ENCODE measurements at regions not wholly inside any gene's neighbourhood (a gene's known extent, or its start where the extent isn't known, plus 50 kb on each side); places are given as distances from the start of the nearest gene placed in this dataset.

DNA sequence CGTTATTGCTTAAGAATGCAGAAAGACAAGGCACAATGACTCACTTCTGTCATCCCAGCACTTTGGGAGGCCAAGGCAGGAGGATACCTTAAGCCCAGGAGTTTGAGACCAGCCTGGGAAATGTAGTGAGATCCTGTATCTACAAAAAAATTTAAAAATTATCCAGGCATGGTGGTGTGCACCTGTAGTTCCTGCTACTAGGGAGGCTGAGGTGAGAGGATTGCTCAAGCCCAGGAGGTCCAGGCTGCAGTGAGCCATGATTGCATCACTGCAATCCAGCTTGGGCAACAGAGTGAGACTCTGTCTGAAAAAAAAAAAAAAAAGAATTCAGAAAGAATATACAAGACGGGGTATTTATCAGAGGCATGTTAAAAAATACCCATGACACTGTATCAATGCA is 182.0 kb upstream of the SPOPL start:
- no peak overlapping the region for H3K4me3 ChIP-seq (ENCODE audit: low read depth, low read length)
- TF ChIP-seq, protein P1, sequence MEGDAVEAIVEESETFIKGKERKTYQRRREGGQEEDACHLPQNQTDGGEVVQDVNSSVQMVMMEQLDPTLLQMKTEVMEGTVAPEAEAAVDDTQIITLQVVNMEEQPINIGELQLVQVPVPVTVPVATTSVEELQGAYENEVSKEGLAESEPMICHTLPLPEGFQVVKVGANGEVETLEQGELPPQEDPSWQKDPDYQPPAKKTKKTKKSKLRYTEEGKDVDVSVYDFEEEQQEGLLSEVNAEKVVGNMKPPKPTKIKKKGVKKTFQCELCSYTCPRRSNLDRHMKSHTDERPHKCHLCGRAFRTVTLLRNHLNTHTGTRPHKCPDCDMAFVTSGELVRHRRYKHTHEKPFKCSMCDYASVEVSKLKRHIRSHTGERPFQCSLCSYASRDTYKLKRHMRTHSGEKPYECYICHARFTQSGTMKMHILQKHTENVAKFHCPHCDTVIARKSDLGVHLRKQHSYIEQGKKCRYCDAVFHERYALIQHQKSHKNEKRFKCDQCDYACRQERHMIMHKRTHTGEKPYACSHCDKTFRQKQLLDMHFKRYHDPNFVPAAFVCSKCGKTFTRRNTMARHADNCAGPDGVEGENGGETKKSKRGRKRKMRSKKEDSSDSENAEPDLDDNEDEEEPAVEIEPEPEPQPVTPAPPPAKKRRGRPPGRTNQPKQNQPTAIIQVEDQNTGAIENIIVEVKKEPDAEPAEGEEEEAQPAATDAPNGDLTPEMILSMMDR (IDR thresholded peaks at IDR 0.05; ENCODE audit: borderline replicate concordance, insufficient read depth, low read depth, low read length) = no peak

DNA sequence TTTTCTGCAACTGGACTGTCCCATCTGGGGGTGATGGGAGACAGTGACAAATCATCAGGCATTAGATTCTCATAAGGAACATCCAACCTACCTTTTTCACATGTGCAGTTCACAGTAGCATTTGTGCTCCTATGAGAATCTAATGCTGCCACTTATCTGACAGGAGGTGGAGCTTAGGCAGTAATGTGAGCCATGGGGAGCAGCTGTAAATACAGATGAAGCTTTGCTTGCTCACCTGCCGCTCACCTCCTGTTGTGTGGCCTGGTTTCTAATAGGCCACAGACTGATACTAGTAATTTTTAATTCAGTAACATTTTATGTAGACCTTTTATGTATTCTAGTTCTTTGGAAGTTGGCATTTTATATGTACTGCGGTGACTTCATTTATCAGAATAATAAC is 180.1 kb upstream of the SPOPL start:
- TF ChIP-seq, protein P1 (IDR thresholded peaks at IDR 0.05; ENCODE audit: borderline replicate concordance, insufficient read depth, low read depth, low read length) = no peak
- H3K4me3 ChIP-seq (ENCODE audit: low read depth, low read length) = no peak overlapping the region

DNA sequence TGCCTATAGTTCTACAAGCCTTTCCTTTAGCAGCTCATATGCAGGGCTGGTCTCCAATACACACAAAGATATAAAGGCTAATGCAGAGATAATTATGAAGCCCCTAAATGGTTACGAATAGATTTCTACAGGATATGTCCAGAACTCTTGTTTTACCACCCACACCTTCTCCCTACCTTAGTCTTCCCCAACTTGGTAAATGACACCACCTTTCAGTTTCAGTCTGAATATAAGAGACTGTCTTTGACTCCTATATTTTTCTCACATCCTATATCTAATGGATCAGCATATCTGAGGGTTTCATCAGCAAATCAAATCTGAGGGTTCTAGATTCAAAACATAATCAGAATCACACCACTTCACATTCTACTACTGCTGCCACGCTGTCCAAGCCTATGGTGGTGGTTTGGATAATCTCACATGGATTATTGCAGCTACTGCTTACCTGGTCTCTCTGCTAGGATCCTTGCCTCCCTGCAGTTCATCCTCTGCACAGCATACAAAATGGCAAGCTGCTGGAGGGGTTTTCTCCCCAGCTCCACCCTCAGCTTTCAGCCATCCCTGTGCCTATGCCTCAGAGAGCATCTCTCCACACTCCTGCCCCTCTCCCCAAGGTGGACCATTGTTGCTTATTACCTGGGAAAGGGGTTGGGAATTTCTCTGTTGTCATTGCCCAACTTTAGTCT is 178.0 kb upstream of the SPOPL start:
- H3K4me3 ChIP-seq (ENCODE audit: low read depth, low read length) = no peak overlapping the region
- TF ChIP-seq, protein P1 (IDR thresholded peaks at IDR 0.05; ENCODE audit: borderline replicate concordance, insufficient read depth, low read depth, low read length) = no peak

DNA sequence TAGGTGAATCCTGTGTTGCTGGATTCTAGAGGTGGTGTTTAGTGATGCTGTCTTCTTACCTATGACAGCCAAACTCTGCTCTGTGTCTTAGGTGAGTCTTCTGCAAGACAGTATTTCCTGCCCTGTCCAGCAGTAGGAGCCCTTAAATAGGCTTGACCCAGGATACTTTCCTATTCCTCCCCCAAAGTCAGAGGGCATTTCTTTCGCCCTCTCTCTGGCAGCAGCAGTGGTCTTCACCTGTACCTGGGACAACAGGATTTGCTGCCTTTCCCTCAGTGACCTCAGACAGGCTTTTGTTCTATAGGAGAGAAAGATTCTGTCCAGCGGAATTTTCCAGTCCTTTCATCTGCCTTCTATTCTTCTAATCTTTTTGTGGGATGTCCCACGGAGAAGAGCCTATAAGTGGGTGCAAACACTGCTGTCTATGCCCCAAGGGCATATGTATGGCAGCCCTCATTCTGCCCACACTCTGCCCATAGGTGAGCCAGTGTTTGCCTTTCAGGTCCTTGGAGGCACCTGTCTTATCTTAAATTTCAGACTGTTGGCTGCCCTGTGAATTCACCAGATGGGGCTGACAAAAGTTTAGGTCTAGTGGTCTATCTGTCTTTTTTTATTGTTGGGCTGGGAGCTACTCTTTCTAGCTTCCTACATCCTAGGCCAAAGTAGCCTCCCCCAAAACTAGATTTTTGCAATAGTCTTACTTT is 177.3 kb upstream of the SPOPL start:
- no peak overlapping the region for H3K4me3 ChIP-seq (ENCODE audit: low read depth, low read length)
- TF ChIP-seq, protein P1 (IDR thresholded peaks at IDR 0.05; ENCODE audit: borderline replicate concordance, insufficient read depth, low read depth, low read length) = no peak

DNA sequence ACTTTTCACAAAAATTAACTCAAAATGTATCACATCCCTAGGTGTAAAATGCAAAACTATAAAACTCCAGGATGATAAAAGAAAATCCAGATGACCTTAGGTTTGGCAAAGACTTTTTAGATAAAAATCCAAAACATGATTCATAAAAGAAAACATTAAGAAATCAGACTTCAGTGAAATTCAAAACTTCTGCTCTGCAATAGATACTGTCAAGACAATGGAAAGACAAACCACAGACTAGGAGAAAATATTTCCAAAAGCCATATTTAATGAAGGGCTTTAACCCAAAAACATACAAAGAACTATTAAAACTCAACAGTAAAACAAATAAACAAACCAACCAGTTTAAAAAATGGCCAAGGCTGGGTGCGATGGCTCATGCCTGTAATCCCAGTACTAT is 173.6 kb upstream of the SPOPL start:
- no peak overlapping the region for H3K4me3 ChIP-seq (ENCODE audit: low read depth, low read length)
- TF ChIP-seq, protein P1 (IDR thresholded peaks at IDR 0.05; ENCODE audit: borderline replicate concordance, insufficient read depth, low read depth, low read length) = no peak

DNA sequence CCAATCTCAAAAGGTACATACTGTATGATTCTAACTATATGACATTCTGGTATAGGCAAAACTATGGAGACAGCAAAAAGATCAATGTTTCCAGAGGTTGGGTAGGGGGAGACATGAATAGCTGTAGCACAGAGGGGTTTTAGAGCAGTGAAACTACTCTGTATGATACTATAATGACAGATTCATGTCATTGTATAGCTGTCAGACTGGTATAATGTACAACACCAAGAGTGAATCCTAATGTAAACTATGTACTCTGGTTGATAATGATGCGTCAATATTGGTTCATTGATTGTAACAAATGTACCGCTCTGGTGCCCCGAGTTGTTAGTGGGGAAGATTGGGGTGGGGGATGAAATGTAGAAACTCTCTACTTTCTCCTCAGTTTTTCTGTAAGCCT is 172.4 kb upstream of the SPOPL start:
- TF ChIP-seq, protein P1 (IDR thresholded peaks at IDR 0.05; ENCODE audit: borderline replicate concordance, insufficient read depth, low read depth, low read length) = no peak
- no peak overlapping the region for H3K4me3 ChIP-seq (ENCODE audit: low read depth, low read length)

DNA sequence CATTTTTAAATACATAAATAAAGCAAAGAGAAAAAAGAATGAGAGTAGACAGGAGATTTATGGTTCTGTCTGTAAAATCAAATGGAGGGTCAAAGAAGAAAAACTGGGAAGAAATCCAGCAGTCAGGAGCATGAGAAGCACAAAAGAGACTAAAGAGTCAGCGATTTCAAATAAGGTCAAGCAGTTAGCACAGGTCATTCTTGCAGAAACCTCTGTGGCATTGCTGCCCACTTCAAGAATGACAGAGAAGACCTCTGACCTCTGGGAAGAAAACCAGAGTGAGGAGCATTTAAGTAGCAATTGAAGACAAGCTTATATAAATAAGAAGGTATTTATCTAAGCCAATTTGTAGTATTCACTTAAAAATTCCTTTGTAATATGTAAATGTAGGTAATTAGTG is 172.0 kb upstream of the SPOPL start:
- TF ChIP-seq, protein P1 (IDR thresholded peaks at IDR 0.05; ENCODE audit: borderline replicate concordance, insufficient read depth, low read depth, low read length) = no peak
- no peak overlapping the region for H3K4me3 ChIP-seq (ENCODE audit: low read depth, low read length)

All from GM12875 (cell line).